ENCODE measurements at regions not wholly inside any gene's neighbourhood (a gene's known extent, or its start where the extent isn't known, plus 50 kb on each side); places are given as distances from the start of the nearest gene placed in this dataset.

- intact Hi-C loops (cut with micrococcal nuclease; ENCODE audit: unreplicated experiment): no loop called here
- no peaks in the 10 kb centered on the region for H3K4me1 ChIP-seq (ENCODE audit: insufficient read depth, low read length)
- in situ Hi-C loops (cut with HindIII; ENCODE audit: extremely low pct_ligation_motif_present, low pct_unique_long_range_greater_than_20kb): no loop called here
- no peak overlapping the region for H3K9ac ChIP-seq (ENCODE audit: insufficient read depth, low read depth, low read length)
- no peaks in the 10 kb centered on the region for H3K79me2 ChIP-seq (ENCODE audit: insufficient read depth, low read length)
- no peak overlapping the region for H3K4me3 ChIP-seq (replicated peaks in 1 of 3; ENCODE audit: insufficient read depth in 1 of 3, low read depth in 2 of 3, low read length in 3 of 3)
- no peaks in the 10 kb centered on the region for H3K27me3 ChIP-seq (ENCODE audit: control insufficient read depth in 1 of 2, insufficient read depth in 2 of 2, low read length in 2 of 2)
- no peak overlapping the region for H3K27ac ChIP-seq (ENCODE audit: extremely low read length, insufficient read depth, low read length)
- no peak overlapping the region for H2AFZ ChIP-seq (ENCODE audit: low read length)
- 0% methylated on average over 2 of the region's 2 CpGs for WGBS (ENCODE audit: low lambda C conversion rate)
- POLR2A ChIA-PET: no interaction called here
- no peaks in the 10 kb centered on the region for H3K36me3 ChIP-seq (replicated peaks in 1 of 2; ENCODE audit: control insufficient read depth in 1 of 2, insufficient read depth in 2 of 2, low read length in 2 of 2)
- no peaks in the 10 kb centered on the region for H4K20me1 ChIP-seq (ENCODE audit: insufficient read depth, low read length)
- CTCF ChIA-PET (ENCODE audit: low intra/inter-chr PET ratio, low total read pairs): no interaction called here
- no TSS peak for BruUV-seq (replicated peaks)
- H3K9me3 ChIP-seq (ENCODE audit: low read length): no peaks in the 10 kb centered on the region; the same call in 1 of the 2 replicates
- no peak for FAIRE-seq
- no peak overlapping the region for H3K4me2 ChIP-seq (ENCODE audit: low read depth, low read length)
- TF ChIP-seq ZNF556 (CRISPR knock-in tag; IDR thresholded peaks at IDR 0.05; ENCODE audit: borderline replicate concordance) (no peak), ZNF879 (CRISPR knock-in tag; IDR thresholded peaks at IDR 0.05) (no peak), TP53 (CRISPR knock-in tag; conservative IDR thresholded peaks at IDR 0.05) (no peak), ZNF180 (CRISPR knock-in tag; IDR thresholded peaks at IDR 0.05; ENCODE audit: borderline replicate concordance, low read depth) (no peak), MTERF4 (CRISPR knock-in tag; IDR thresholded peaks at IDR 0.05) (no peak), ZNF773 (CRISPR knock-in tag; IDR thresholded peaks at IDR 0.05; ENCODE audit: borderline replicate concordance) (no peak), ZNF609 (CRISPR knock-in tag; IDR thresholded peaks at IDR 0.05; ENCODE audit: borderline replicate concordance) (no peak), CHD4 (IDR thresholded peaks at IDR 0.05; ENCODE audit: borderline replicate concordance, low read length) (no peak), THYN1 (CRISPR knock-in tag; IDR thresholded peaks at IDR 0.05; ENCODE audit: borderline replicate concordance, low read depth) (no peak)
- no peak for DNase-seq (ENCODE audit: low spot score)
- ATAC-seq: no peak
These were observed 88.7 kb upstream of the TNFSF11 start for GRCh38 chr13:42485272-42485671.

All from HepG2 (cell line).